ENCODE measurements at regions not wholly inside any gene's neighbourhood (a gene's known extent, or its start where the extent isn't known, plus 50 kb on each side); places are given as distances from the start of the nearest gene placed in this dataset.

DNA sequence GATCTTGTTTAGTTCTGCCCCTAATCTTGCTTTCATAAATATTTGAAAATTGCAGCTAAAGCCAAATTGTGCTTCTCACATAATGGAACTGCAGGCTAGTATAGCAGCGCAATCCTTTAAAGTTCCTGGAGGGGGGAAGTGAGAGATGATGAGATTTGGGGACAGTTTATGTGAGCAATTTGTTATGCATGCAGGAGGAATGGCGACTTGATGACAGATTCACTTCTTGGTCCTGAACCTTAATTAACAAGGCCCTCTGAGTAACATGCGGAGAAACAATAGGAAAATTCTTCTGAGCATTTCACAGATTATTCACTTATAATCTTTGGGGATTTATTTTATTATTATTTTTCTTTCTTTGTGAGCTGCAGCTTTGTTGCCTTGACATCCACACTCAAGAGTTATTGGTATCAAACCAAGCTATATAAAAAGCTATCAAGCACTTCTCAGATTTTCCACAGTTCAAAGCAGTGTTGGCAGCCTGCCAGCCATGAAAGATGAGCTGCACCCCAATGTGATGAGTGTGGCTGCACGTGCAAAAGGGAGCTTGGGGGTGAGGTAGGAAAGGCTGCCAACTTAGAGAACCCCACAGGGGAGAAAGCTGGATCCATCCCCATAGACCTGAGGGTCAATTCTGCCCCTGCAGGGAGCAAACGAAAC lies 1662.2 kb upstream of the FLRT2 start:
- no peak for TF ChIP-seq POLR2A (IDR thresholded peaks at IDR 0.05)
- TF ChIP-seq, protein P1, sequence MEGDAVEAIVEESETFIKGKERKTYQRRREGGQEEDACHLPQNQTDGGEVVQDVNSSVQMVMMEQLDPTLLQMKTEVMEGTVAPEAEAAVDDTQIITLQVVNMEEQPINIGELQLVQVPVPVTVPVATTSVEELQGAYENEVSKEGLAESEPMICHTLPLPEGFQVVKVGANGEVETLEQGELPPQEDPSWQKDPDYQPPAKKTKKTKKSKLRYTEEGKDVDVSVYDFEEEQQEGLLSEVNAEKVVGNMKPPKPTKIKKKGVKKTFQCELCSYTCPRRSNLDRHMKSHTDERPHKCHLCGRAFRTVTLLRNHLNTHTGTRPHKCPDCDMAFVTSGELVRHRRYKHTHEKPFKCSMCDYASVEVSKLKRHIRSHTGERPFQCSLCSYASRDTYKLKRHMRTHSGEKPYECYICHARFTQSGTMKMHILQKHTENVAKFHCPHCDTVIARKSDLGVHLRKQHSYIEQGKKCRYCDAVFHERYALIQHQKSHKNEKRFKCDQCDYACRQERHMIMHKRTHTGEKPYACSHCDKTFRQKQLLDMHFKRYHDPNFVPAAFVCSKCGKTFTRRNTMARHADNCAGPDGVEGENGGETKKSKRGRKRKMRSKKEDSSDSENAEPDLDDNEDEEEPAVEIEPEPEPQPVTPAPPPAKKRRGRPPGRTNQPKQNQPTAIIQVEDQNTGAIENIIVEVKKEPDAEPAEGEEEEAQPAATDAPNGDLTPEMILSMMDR (IDR thresholded peaks at IDR 0.05), result no peak
